PC-9 (cell line): ENCODE measurements at regions not wholly inside any gene's neighbourhood (a gene's known extent, or its start where the extent isn't known, plus 50 kb on each side); places are given as distances from the start of the nearest gene placed in this dataset.

ENCODE experiments used
- CTCF ChIP-seq: fragments of 200-600 bp; sonication (generic); conservative IDR thresholded peaks from 2 replicates; pipeline ENCODE4 v1.6.1; 2017; ENCODE audit warnings: mixed run types, antibody characterized with exemption, mild to moderate bottlenecking, moderate library complexity
- EZH2 ChIP-seq: fragments of 200-600 bp; sonication (generic); IDR thresholded peaks from 2 replicates; pipeline ENCODE4 v1.8.0; 2017; ENCODE audit warnings: antibody characterized with exemption, low read depth

- no peak for TF ChIP-seq CTCF
- no peak for TF ChIP-seq EZH2
These were observed 147.9 kb downstream of the CHIC2 start for GRCh38 chr4:53916431-53916889.
